GM19239 (cell line): ENCODE measurements at regions not wholly inside any gene's neighbourhood (a gene's known extent, or its start where the extent isn't known, plus 50 kb on each side); places are given as distances from the start of the nearest gene placed in this dataset.

ENCODE experiments used
- DNase-seq: peaks from one replicate; pipeline ENCODE4 v3.0.0; 2011; ENCODE audit warnings: low spot score; ENCODE audit not compliant: insufficient read length
- FAIRE-seq: peaks from 2 replicates; lab custom pipeline; 2011; peaks lifted over from hg19 to GRCh38; lab: Jason Lieb, UNC

- FAIRE-seq (no peak), DNase-seq (no peak)
Observed at GRCh38 chr15:31151301-31152233, 50.0 kb upstream of the TRPM1 start.

GRCh38 chr15:31153531-31153930 is 52.0 kb upstream of the TRPM1 start:
- FAIRE-seq (no peak), DNase-seq (no peak)

GRCh38 chr15:31155151-31155550 is 53.6 kb upstream of the TRPM1 start:
- DNase-seq (no peak), FAIRE-seq (no peak)

- no peak for DNase-seq
- no peak for FAIRE-seq
Observed at GRCh38 chr15:31156226-31156625, 54.7 kb upstream of the TRPM1 start.

GRCh38 chr15:31156808-31157207 is 55.3 kb upstream of the TRPM1 start:
- no peak for FAIRE-seq

GRCh38 chr15:31157644-31158069 is 56.1 kb upstream of the TRPM1 start:
- DNase-seq: no peak
- no peak for FAIRE-seq

More at GRCh38 chr15:31156808-31157207, 55.3 kb upstream of the TRPM1 start:
- DNase-seq: no peak

- FAIRE-seq (no peak), DNase-seq (no peak)
Observed at GRCh38 chr15:31158858-31159569, 57.5 kb upstream of the TRPM1 start.

GRCh38 chr15:31159837-31160236 is 58.3 kb upstream of the TRPM1 start:
- FAIRE-seq (no peak), DNase-seq (no peak)

GRCh38 chr15:31160297-31160696 is 58.8 kb upstream of the TRPM1 start:
- FAIRE-seq (no peak), DNase-seq (no peak)

- DNase-seq: no peak
- FAIRE-seq: no peak
Observed at GRCh38 chr15:31160740-31161495, 59.4 kb upstream of the TRPM1 start.

GRCh38 chr15:31161951-31162350 is 60.4 kb upstream of the TRPM1 start:
- no peak for FAIRE-seq
- no peak for DNase-seq

GRCh38 chr15:31162721-31163510 is 61.4 kb upstream of the TRPM1 start:
- DNase-seq: no peak
- FAIRE-seq: no peak

- DNase-seq: no peak
- FAIRE-seq: no peak
Observed at GRCh38 chr15:31163769-31164572, 62.4 kb upstream of the TRPM1 start.

- FAIRE-seq: no peak
Observed at GRCh38 chr15:31164573-31164912, 63.0 kb upstream of the TRPM1 start.

GRCh38 chr15:31169558-31169957 is 68.0 kb upstream of the TRPM1 start:
- no peak for FAIRE-seq
- DNase-seq: no peak

More at GRCh38 chr15:31164573-31164912, 63.0 kb upstream of the TRPM1 start:
- DNase-seq: no peak

GRCh38 chr15:31171731-31172130 is 70.2 kb upstream of the TRPM1 start:
- no peak for FAIRE-seq

GRCh38 chr15:31172606-31173005 is 71.1 kb upstream of the TRPM1 start:
- FAIRE-seq: no peak
- DNase-seq: no peak

More at GRCh38 chr15:31171731-31172130, 70.2 kb upstream of the TRPM1 start:
- no peak for DNase-seq

GRCh38 chr15:31173790-31174450 is 72.4 kb upstream of the TRPM1 start:
- FAIRE-seq (no peak), DNase-seq (no peak)

- DNase-seq (no peak), FAIRE-seq (no peak)
Observed at GRCh38 chr15:31175484-31175883, 74.0 kb upstream of the TRPM1 start.
